GM12865 (cell line): ENCODE measurements at regions not wholly inside any gene's neighbourhood (a gene's known extent, or its start where the extent isn't known, plus 50 kb on each side); places are given as distances from the start of the nearest gene placed in this dataset.

Source experiments
- DNase-seq: peaks from one replicate; pipeline ENCODE4 v3.0.0; 2010; ENCODE audit warnings: low read depth
- H3K4me3 ChIP-seq: 2 replicates; pipeline ENCODE4 v1.5.1; 2011; ENCODE audit warnings: mild to moderate bottlenecking, low read depth, low read length, control low read depth
- CTCF ChIP-seq: IDR thresholded peaks from 2 replicates; pipeline ENCODE4 v1.5.1; 2011; ENCODE audit warnings: low read length, control low read depth, low read depth, inconsistent platforms; ENCODE audit not compliant: insufficient read depth; ENCODE audit errors: missing control alignments

DNA sequence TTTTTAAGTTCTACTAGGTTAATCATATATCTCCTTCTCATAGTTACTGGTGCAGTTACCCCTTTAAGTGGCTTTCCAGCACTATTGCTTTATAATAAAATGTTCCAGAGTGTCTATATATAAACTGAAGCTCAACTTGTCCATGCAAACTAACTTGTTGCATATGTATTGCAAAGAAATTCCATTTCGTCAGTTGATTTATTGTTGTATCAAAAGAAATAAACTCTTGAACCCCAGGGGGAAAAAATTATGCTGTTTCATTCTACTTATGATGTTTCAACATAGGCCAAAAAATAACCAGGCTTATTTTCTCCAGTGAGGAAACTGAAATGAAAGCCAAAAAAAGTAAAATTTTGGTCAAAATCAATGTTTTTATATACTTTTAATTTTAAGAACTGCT, 491.9 kb downstream of the NR4A2 start:
- no peak overlapping the region for H3K4me3 ChIP-seq
- DNase-seq: no peak
- no peak for TF ChIP-seq CTCF

- no peak for TF ChIP-seq CTCF
These were observed 492.5 kb downstream of the NR4A2 start for GRCh38 chr2:155839991-155840390.

GRCh38 chr2:155839436-155839835, 493.1 kb downstream of the NR4A2 start:
- DNase-seq: no peak
- TF ChIP-seq CTCF: no peak
- H3K4me3 ChIP-seq: no peak overlapping the region

More at GRCh38 chr2:155839991-155840390, 492.5 kb downstream of the NR4A2 start:
- no peak for DNase-seq
- H3K4me3 ChIP-seq: no peak overlapping the region

DNA sequence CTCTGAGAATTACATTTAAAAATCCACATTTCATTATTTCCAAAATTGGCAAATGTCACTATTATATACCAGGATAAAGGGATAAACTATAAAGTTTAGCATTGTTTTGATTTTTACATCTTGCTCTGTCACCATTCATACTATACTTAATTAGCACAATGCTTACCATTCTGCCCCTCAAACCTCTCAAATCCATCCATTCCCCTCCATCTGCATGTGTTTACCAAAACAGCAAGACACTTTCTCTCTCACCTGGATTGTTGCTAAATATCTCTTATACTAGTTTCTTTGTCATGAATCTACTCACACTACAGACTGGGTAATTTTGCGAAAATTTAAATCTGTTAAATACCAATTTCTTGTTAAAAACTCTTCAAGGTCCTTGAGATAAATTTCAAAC, 496.1 kb downstream of the NR4A2 start:
- no peak for DNase-seq
- no peak for TF ChIP-seq CTCF
- no peak overlapping the region for H3K4me3 ChIP-seq

DNA sequence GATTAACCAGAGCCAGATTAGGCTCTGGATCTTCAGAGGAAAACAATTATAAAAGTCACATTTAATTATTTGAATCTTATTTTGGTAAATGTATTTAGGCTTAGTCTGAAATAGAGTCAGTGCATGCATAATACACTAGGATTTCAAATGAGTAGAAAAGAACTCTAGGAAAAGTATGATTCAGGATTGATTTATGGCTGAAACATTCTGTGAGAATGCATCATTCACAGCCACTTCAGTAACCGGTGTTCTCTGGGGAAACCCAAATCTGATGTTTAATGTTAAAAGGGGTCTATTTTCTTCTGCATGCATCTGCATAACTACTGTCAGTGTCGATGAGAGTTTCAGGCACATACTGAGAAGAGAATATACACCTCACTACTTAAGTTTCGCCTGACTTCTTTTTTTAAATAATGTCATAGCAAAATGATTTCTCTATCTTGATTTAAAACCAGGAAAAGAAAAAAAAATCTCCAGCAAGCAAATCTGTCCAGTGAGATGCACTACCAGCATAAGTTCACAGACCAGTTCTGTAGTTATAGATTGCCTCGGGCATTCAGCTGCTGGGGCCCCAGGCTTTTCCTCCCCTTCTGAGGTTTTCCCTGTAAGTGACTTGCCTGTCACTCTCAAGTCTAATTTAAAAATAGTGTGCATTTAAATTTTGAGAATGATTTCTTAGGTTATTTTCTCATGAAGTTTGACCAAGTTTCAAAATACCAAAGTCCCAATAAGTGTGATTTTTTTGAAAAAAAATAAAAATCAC, 501.5 kb downstream of the NR4A2 start:
- no peak overlapping the region for H3K4me3 ChIP-seq
- no peak for TF ChIP-seq CTCF
- no peak for DNase-seq

GRCh38 chr2:155830351-155830750, 502.2 kb downstream of the NR4A2 start:
- no peak overlapping the region for H3K4me3 ChIP-seq
- no peak for TF ChIP-seq CTCF
- DNase-seq: no peak

DNA sequence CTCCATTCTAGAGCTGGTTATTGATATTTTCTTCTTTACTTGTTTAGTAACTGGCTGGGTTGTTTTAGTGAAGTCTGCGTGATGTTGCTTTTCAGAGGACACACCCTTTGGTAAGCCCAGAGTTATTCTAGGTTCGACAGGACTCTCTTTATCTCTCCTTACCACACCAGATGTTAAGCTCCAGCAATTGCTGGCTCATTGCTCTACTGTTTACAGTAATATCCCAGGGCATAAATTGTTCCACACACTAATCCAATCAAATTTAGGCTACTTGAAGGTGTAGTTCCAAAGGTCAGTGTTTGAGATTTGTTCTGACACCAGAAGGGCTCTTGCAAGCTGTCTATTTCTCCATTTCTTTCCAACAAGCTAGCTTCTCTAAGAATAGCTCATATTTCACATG, 506.6 kb downstream of the NR4A2 start:
- no peak for DNase-seq
- TF ChIP-seq CTCF: no peak
- H3K4me3 ChIP-seq: no peak overlapping the region
